Neural cell (in vitro differentiated cells): ENCODE measurements at regions not wholly inside any gene's neighbourhood (a gene's known extent, or its start where the extent isn't known, plus 50 kb on each side); places are given as distances from the start of the nearest gene placed in this dataset.

ENCODE experiments used
- H2AFZ ChIP-seq: fragments of 200-600, 300-800 bp; sonication (generic), shearing (Covaris generic); 2 replicates; pipeline ENCODE4 v1.6.0; 2014; ENCODE audit warnings: low read depth, mild to moderate bottlenecking, antibody characterized with exemption, low read length, moderate library complexity
- H3F3A ChIP-seq: fragments of 200-600 bp; shearing (Covaris generic); 2 replicates; pipeline ENCODE4 v1.6.1; 2016; ENCODE audit warnings: mild to moderate bottlenecking, moderate library complexity, mixed read lengths, antibody characterized with exemption, low read length; ENCODE audit not compliant: insufficient read depth, poor library complexity, severe bottlenecking
- H3K27ac ChIP-seq: fragments of 200-600, 300-800 bp; sonication (generic), shearing (Covaris generic); 2 replicates; pipeline ENCODE4 v1.5.1; 2014; ENCODE audit warnings: mild to moderate bottlenecking, low read length, moderate library complexity
- H3K27me3 ChIP-seq: fragments of 300-800, 200-600 bp; sonication (generic), shearing (Covaris generic); 2 replicates; pipeline ENCODE4 v1.6.0; 2014; ENCODE audit warnings: mild to moderate bottlenecking, low read depth, low read length, moderate library complexity; ENCODE audit not compliant: insufficient read depth
- H3K36me3 ChIP-seq: fragments of 300-800, 200-600 bp; sonication (generic), shearing (Covaris generic); 2 replicates; pipeline ENCODE4 v1.5.1; 2014; ENCODE audit warnings: mild to moderate bottlenecking, antibody characterized with exemption, low read length, moderate library complexity; ENCODE audit not compliant: insufficient read depth
- H3K4me2 ChIP-seq: fragments of 300-800, 200-600 bp; sonication (generic), shearing (Covaris generic); 2 replicates; pipeline ENCODE4 v1.6.0; 2014; ENCODE audit warnings: mild to moderate bottlenecking, low read length
- H3K4me3 ChIP-seq: fragments of 300-800, 200-600 bp; sonication (generic), shearing (Covaris generic); 2 replicates; pipeline ENCODE4 v1.5.1; 2014; ENCODE audit warnings: mild to moderate bottlenecking, low read length, moderate library complexity
- H3K79me2 ChIP-seq: fragments of 200-600 bp; shearing (Covaris generic); replicated peaks from 2 replicates; pipeline ENCODE4 v1.6.0; 2014; ENCODE audit warnings: mild to moderate bottlenecking, low read length, moderate library complexity; ENCODE audit not compliant: insufficient read depth
- H3K9ac ChIP-seq: fragments of 300-800, 200-600 bp; sonication (generic), shearing (Covaris generic); 2 replicates; pipeline ENCODE4 v1.6.1; 2016; ENCODE audit warnings: mild to moderate bottlenecking, low read length, mixed read lengths
- H3K9me2 ChIP-seq: fragments of 200-600 bp; shearing (Covaris generic); 2 replicates; pipeline ENCODE4 v1.6.1; 2016; ENCODE audit warnings: mild to moderate bottlenecking, low read length, mixed read lengths; ENCODE audit not compliant: insufficient read depth
- H3K9me3 ChIP-seq: fragments of 200-600, 300-800 bp; sonication (generic), shearing (Covaris generic); 2 replicates; pipeline ENCODE4 v1.6.1; 2016; ENCODE audit warnings: mild to moderate bottlenecking, mixed run types, low read length, moderate library complexity, mixed read lengths
- H4K20me1 ChIP-seq: fragments of 200-600 bp; shearing (Covaris generic); 2 replicates; pipeline ENCODE4 v1.6.1; 2016; ENCODE audit warnings: mild to moderate bottlenecking, mixed run types; ENCODE audit not compliant: insufficient read depth
- EP300 ChIP-seq: fragments of 450-650 bp; conservative IDR thresholded peaks from 2 replicates; pipeline ENCODE4 v1.6.1; 2014; ENCODE audit warnings: antibody characterized with exemption, mild to moderate bottlenecking, moderate library complexity; ENCODE audit not compliant: poor library complexity, severe bottlenecking
- EZH2 ChIP-seq: fragments of 200-600, 300-800 bp; shearing (Covaris generic), sonication (generic); IDR thresholded peaks from 2 replicates; pipeline ENCODE4 v1.6.1; 2014; ENCODE audit warnings: antibody characterized with exemption, low read length, borderline replicate concordance, mild to moderate bottlenecking; ENCODE audit not compliant: insufficient read depth, poor library complexity, severe bottlenecking
- MXI1 ChIP-seq: fragments of 450-650 bp; conservative IDR thresholded peaks from 2 replicates; pipeline ENCODE4 v1.6.1; 2014; ENCODE audit warnings: antibody characterized with exemption, mild to moderate bottlenecking; ENCODE audit not compliant: poor library complexity, severe bottlenecking
- POLR2AphosphoS5 ChIP-seq: IDR thresholded peaks from 2 replicates; pipeline ENCODE4 v1.6.1; 2012
- RAD21 ChIP-seq: fragments of 450-650 bp; conservative IDR thresholded peaks from 2 replicates; pipeline ENCODE4 v1.6.1; 2014; ENCODE audit warnings: antibody characterized with exemption, mild to moderate bottlenecking, moderate library complexity
- SMC3 ChIP-seq: fragments of 450-650 bp; conservative IDR thresholded peaks from 2 replicates; pipeline ENCODE4 v1.6.1; 2014; ENCODE audit warnings: antibody characterized with exemption, mild to moderate bottlenecking, moderate library complexity; ENCODE audit not compliant: poor library complexity
- TAF1 ChIP-seq: IDR thresholded peaks from 2 replicates; pipeline ENCODE4 v1.6.1; 2012; ENCODE audit warnings: low read depth
- TF ChIP-seq, protein P1 (sequence below): fragments of 450-650 bp; IDR thresholded peaks from 2 replicates; pipeline ENCODE4 v1.5.1; 2014; ENCODE audit warnings: antibody characterized with exemption, mild to moderate bottlenecking, moderate library complexity; ENCODE audit not compliant: poor library complexity, severe bottlenecking
- TF ChIP-seq, protein P2 (sequence below): IDR thresholded peaks from 2 replicates; pipeline ENCODE4 v1.6.1; 2012; ENCODE audit warnings: borderline replicate concordance

DNA sequence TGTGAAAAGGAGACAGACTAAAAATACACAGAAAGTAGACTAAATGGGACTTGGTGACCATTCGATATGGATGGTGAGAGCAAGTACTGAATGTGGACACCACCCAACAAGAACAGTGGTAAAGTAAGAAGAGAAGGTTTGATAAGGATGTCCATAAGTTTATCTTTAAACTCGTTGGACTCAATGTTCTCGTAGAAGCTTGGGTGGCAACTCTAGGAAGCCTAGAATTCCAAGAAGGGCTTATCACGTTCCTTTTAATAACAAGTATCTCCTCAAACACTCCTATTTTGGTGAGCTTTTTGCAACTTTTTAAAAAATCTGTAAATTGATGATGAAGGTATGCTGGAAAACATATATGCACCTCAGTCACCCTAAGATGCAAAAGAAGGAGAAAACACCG, 108.6 kb upstream of the CDH6 start:
- no peaks in the 10 kb centered on the region for H3F3A ChIP-seq
- H2AFZ ChIP-seq, result no peak overlapping the region
- no peak overlapping the region for H3K4me3 ChIP-seq
- no peaks in the 10 kb centered on the region for H4K20me1 ChIP-seq
- H3K9ac ChIP-seq, result no peak overlapping the region
- H3K79me2 ChIP-seq, result no peaks in the 10 kb centered on the region
- H3K4me2 ChIP-seq, result no peak overlapping the region
- no peak overlapping the region for H3K27ac ChIP-seq
- H3K36me3 ChIP-seq, result no peaks in the 10 kb centered on the region
- TF ChIP-seq, protein P1, sequence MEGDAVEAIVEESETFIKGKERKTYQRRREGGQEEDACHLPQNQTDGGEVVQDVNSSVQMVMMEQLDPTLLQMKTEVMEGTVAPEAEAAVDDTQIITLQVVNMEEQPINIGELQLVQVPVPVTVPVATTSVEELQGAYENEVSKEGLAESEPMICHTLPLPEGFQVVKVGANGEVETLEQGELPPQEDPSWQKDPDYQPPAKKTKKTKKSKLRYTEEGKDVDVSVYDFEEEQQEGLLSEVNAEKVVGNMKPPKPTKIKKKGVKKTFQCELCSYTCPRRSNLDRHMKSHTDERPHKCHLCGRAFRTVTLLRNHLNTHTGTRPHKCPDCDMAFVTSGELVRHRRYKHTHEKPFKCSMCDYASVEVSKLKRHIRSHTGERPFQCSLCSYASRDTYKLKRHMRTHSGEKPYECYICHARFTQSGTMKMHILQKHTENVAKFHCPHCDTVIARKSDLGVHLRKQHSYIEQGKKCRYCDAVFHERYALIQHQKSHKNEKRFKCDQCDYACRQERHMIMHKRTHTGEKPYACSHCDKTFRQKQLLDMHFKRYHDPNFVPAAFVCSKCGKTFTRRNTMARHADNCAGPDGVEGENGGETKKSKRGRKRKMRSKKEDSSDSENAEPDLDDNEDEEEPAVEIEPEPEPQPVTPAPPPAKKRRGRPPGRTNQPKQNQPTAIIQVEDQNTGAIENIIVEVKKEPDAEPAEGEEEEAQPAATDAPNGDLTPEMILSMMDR, result no peak
- TF ChIP-seq SMC3 (no peak), EZH2 (no peak), RAD21 (no peak), EP300 (no peak)
- TF ChIP-seq, protein P2, sequence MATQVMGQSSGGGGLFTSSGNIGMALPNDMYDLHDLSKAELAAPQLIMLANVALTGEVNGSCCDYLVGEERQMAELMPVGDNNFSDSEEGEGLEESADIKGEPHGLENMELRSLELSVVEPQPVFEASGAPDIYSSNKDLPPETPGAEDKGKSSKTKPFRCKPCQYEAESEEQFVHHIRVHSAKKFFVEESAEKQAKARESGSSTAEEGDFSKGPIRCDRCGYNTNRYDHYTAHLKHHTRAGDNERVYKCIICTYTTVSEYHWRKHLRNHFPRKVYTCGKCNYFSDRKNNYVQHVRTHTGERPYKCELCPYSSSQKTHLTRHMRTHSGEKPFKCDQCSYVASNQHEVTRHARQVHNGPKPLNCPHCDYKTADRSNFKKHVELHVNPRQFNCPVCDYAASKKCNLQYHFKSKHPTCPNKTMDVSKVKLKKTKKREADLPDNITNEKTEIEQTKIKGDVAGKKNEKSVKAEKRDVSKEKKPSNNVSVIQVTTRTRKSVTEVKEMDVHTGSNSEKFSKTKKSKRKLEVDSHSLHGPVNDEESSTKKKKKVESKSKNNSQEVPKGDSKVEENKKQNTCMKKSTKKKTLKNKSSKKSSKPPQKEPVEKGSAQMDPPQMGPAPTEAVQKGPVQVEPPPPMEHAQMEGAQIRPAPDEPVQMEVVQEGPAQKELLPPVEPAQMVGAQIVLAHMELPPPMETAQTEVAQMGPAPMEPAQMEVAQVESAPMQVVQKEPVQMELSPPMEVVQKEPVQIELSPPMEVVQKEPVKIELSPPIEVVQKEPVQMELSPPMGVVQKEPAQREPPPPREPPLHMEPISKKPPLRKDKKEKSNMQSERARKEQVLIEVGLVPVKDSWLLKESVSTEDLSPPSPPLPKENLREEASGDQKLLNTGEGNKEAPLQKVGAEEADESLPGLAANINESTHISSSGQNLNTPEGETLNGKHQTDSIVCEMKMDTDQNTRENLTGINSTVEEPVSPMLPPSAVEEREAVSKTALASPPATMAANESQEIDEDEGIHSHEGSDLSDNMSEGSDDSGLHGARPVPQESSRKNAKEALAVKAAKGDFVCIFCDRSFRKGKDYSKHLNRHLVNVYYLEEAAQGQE, result no peak
- H3K9me2 ChIP-seq, result no peaks in the 10 kb centered on the region
- no peaks in the 10 kb centered on the region for H3K9me3 ChIP-seq
- H3K27me3 ChIP-seq, result no peaks in the 10 kb centered on the region

- no peak overlapping the region for H3K4me2 ChIP-seq
- H4K20me1 ChIP-seq, result no peaks in the 10 kb centered on the region
- TF ChIP-seq SMC3 (no peak), TAF1 (no peak), RAD21 (no peak), MXI1 (no peak)
- no peaks in the 10 kb centered on the region for H3K27me3 ChIP-seq
- no peaks in the 10 kb centered on the region for H3K9me3 ChIP-seq
- no peak overlapping the region for H3K9ac ChIP-seq
- H3K27ac ChIP-seq, result no peak overlapping the region
- no peak overlapping the region for H3K4me3 ChIP-seq
- H3K36me3 ChIP-seq, result no peaks in the 10 kb centered on the region
- H3K79me2 ChIP-seq, result no peaks in the 10 kb centered on the region
- H3K9me2 ChIP-seq, result no peaks in the 10 kb centered on the region
- H2AFZ ChIP-seq, result no peak overlapping the region
- H3F3A ChIP-seq, result no peaks in the 10 kb centered on the region
Observed at GRCh38 chr5:31083364-31083763, 110.1 kb upstream of the CDH6 start.

DNA sequence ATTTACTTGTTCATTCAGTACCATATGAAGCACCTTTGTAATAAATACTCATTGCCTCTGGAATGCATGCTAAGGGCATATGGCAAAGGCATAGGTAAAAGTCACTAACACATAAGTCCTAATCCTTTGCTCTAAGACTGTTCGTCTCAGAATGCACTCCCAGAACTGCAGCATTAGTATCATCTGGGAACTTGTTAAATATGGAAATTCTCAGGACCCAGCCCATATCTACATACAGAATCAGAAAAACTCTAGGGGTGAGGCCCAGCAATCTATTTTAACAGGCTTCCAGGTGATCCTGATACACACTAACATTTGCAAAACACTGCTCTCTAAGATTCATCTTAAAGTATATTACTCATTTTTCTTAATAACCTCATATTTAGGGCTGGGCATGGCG, 113.8 kb upstream of the CDH6 start:
- Histone ChIP-seq H2AFZ (no peak overlapping the region), H3K4me3 (no peak overlapping the region), H3K27me3 (no peaks in the 10 kb centered on the region)

More for the DNA sequence above, 113.8 kb upstream of the CDH6 start:
- Histone ChIP-seq H3K4me2 (no peak overlapping the region), H3K36me3 (no peaks in the 10 kb centered on the region), H3K9me2 (no peaks in the 10 kb centered on the region), H3K9me3 (no peaks in the 10 kb centered on the region), H3K27ac (no peak overlapping the region), H3K79me2 (no peaks in the 10 kb centered on the region), H3F3A (no peaks in the 10 kb centered on the region), H3K9ac (no peak overlapping the region), H4K20me1 (no peaks in the 10 kb centered on the region)
- TF ChIP-seq, protein P2, result no peak
- TF ChIP-seq SMC3 (no peak), POLR2AphosphoS5 (no peak), RAD21 (no peak), TAF1 (no peak), EP300 (no peak), MXI1 (no peak), EZH2 (no peak)
- TF ChIP-seq, protein P1, result no peak
